ENCODE measurements at regions not wholly inside any gene's neighbourhood (a gene's known extent, or its start where the extent isn't known, plus 50 kb on each side); places are given as distances from the start of the nearest gene placed in this dataset.
"Not testable (repeated sequence)": the region's sequence is repeated elsewhere in the genome, so short reads cannot be mapped to it uniquely, and the experiment has no call there.

DNA sequence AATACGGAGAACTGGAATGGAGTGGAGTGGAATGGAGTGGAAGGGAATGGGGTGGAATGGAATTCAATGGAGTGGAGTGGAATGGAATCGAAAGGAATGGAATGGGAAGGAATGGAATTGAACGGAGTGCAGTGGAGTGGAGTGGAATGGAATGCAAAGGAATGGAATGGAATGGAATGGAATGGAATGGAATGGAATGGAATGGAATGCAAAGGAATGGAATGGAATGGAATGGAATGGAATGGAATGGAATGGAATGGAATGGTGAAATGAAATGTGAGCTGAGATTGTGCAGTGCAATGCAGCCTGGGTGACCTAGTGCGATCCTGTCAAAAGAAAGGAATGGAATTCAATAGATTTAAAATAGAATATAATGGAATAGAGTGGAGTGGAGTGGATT, 357.3 kb upstream of the WSB1 start:
- TF ChIP-seq, protein P1, sequence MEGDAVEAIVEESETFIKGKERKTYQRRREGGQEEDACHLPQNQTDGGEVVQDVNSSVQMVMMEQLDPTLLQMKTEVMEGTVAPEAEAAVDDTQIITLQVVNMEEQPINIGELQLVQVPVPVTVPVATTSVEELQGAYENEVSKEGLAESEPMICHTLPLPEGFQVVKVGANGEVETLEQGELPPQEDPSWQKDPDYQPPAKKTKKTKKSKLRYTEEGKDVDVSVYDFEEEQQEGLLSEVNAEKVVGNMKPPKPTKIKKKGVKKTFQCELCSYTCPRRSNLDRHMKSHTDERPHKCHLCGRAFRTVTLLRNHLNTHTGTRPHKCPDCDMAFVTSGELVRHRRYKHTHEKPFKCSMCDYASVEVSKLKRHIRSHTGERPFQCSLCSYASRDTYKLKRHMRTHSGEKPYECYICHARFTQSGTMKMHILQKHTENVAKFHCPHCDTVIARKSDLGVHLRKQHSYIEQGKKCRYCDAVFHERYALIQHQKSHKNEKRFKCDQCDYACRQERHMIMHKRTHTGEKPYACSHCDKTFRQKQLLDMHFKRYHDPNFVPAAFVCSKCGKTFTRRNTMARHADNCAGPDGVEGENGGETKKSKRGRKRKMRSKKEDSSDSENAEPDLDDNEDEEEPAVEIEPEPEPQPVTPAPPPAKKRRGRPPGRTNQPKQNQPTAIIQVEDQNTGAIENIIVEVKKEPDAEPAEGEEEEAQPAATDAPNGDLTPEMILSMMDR (IDR thresholded peaks at IDR 0.05) = not testable (repeated sequence)
- not testable (repeated sequence) for TF ChIP-seq POLR2A (IDR thresholded peaks at IDR 0.05)
